Bronchial epithelial cell (primary cell): ENCODE measurements at regions not wholly inside any gene's neighbourhood (a gene's known extent, or its start where the extent isn't known, plus 50 kb on each side); places are given as distances from the start of the nearest gene placed in this dataset.

ENCODE experiments used
- DNase-seq: peaks from one replicate; pipeline ENCODE4 v3.0.0-alpha.2; 2010; ENCODE audit warnings: low read depth
- FAIRE-seq: peaks from 2 replicates; lab custom pipeline; 2011; peaks lifted over from hg19 to GRCh38; lab: Jason Lieb, UNC
- H3K27me3 ChIP-seq: 2 replicates; pipeline ENCODE4 v1.5.1; 2011; ENCODE audit warnings: low read length; ENCODE audit not compliant: control insufficient read depth, insufficient read depth
- H3K36me3 ChIP-seq: 2 replicates; pipeline ENCODE4 v1.5.1; 2011; ENCODE audit warnings: low read length; ENCODE audit not compliant: control insufficient read depth, insufficient read depth
- H3K4me3 ChIP-seq: 2 replicates; pipeline ENCODE4 v1.5.1; 2011; ENCODE audit warnings: mild to moderate bottlenecking, low read depth, low read length, control low read depth
- CTCF ChIP-seq: IDR thresholded peaks from 2 replicates; pipeline ENCODE4 v1.5.1; 2011; ENCODE audit warnings: mild to moderate bottlenecking, moderate library complexity, low read length, control low read depth, inconsistent platforms; ENCODE audit not compliant: insufficient read depth, severe bottlenecking

GRCh38 chr5:8410618-8411017 is 541.7 kb downstream of the MTRR start:
- H3K27me3 ChIP-seq, result no peaks in the 10 kb centered on the region

GRCh38 chr5:8413975-8414374 is 545.0 kb downstream of the MTRR start:
- Histone ChIP-seq H3K36me3 (no peaks in the 10 kb centered on the region), H3K27me3 (no peaks in the 10 kb centered on the region), H3K4me3 (no peak overlapping the region)
- no peak for FAIRE-seq
- peak; percentile 8 for DNase-seq
- no peak for TF ChIP-seq CTCF

More at GRCh38 chr5:8410618-8411017, 541.7 kb downstream of the MTRR start:
- DNase-seq, result no peak
- FAIRE-seq, result no peak
- no peaks in the 10 kb centered on the region for H3K36me3 ChIP-seq
- no peak overlapping the region for H3K4me3 ChIP-seq
- no peak for TF ChIP-seq CTCF

- no peak for FAIRE-seq
- no peak for DNase-seq
- H3K27me3 ChIP-seq, result no peaks in the 10 kb centered on the region
- no peak for TF ChIP-seq CTCF
- no peak overlapping the region for H3K4me3 ChIP-seq
- no peaks in the 10 kb centered on the region for H3K36me3 ChIP-seq
Measured at GRCh38 chr5:8417316-8418048, 548.5 kb downstream of the MTRR start.

- H3K36me3 ChIP-seq, result no peaks in the 10 kb centered on the region
- no peak overlapping the region for H3K4me3 ChIP-seq
- DNase-seq (peak; percentile 5), FAIRE-seq (no peak)
- no peak for TF ChIP-seq CTCF
- H3K27me3 ChIP-seq, result no peaks in the 10 kb centered on the region
Measured at GRCh38 chr5:8418049-8418426, 549.1 kb downstream of the MTRR start.

- FAIRE-seq (no peak), DNase-seq (no peak)
- H3K27me3 ChIP-seq, result no peaks in the 10 kb centered on the region
- no peak overlapping the region for H3K4me3 ChIP-seq
- no peak for TF ChIP-seq CTCF
- H3K36me3 ChIP-seq, result no peaks in the 10 kb centered on the region
Measured at GRCh38 chr5:8429778-8430758, 561.1 kb downstream of the MTRR start.
